AG04450 (cell line): ENCODE measurements at regions not wholly inside any gene's neighbourhood (a gene's known extent, or its start where the extent isn't known, plus 50 kb on each side); places are given as distances from the start of the nearest gene placed in this dataset.

Experiments
- CTCF ChIA-PET: fragments of 300-600, 350-600 bp; formaldehyde crosslinking; extraction: SDS; loops from one replicate; lab custom pipeline; 2022; ENCODE audit warnings: antibody characterized with exemption, inconsistent platforms; lab: Charles Lee
- POLR2A ChIA-PET: fragments of 350-600 bp; formaldehyde crosslinking; extraction: SDS; loops from one replicate; lab custom pipeline; 2021; ENCODE audit warnings: antibody characterized with exemption, inconsistent platforms; lab: Yijun Ruan, JAX
- DNase-seq: peaks from one replicate; pipeline ENCODE4 v3.0.0-alpha.2; 2011; ENCODE audit warnings: low read depth, low spot score
- H3K27ac ChIP-seq: one replicate; pipeline ENCODE4 v1.5.1; 2012; ENCODE audit warnings: low read depth, low read length, control low read depth
- H3K27me3 ChIP-seq: one replicate; pipeline ENCODE4 v1.6.0; 2012; ENCODE audit warnings: low read length; ENCODE audit not compliant: control insufficient read depth, insufficient read depth
- H3K4me3 ChIP-seq: 2 replicates; pipeline ENCODE4 v1.5.1; 2011; ENCODE audit warnings: mild to moderate bottlenecking, low read depth, low read length, control low read depth
- H3K9me3 ChIP-seq: 2 replicates; pipeline ENCODE4 v1.5.1; 2012; ENCODE audit warnings: low read length; ENCODE audit not compliant: control insufficient read depth, insufficient read depth
- CTCF ChIP-seq: IDR thresholded peaks from 2 replicates; pipeline ENCODE4 v1.5.1; 2011; ENCODE audit warnings: low read depth, low read length, control low read depth, inconsistent platforms

- TF ChIP-seq CTCF = no peak
- no peak overlapping the region for H3K27ac ChIP-seq
- no peaks in the 10 kb centered on the region for H3K27me3 ChIP-seq
- CTCF ChIA-PET = interaction anchor here (0.6 kb wide), 1 partner anchor 38 kb away, joined by 3 read pairs; no protein-coding TSS in a partner anchor
- POLR2A ChIA-PET = no interaction called here
- no peak overlapping the region for H3K4me3 ChIP-seq
- DNase-seq = no peak
- no peaks in the 10 kb centered on the region for H3K9me3 ChIP-seq
Measured at GRCh38 chr5:125528881-125529280, 782.4 kb upstream of the ZNF608 start.

GRCh38 chr5:125530833-125531615, 784.6 kb upstream of the ZNF608 start:
- H3K27me3 ChIP-seq = no peaks in the 10 kb centered on the region
- CTCF ChIA-PET = no interaction called here
- no peak for DNase-seq
- H3K27ac ChIP-seq = no peak overlapping the region
- TF ChIP-seq CTCF = no peak
- POLR2A ChIA-PET = no interaction called here
- no peaks in the 10 kb centered on the region for H3K9me3 ChIP-seq
- H3K4me3 ChIP-seq = no peak overlapping the region

GRCh38 chr5:125536095-125536494, 789.7 kb upstream of the ZNF608 start:
- ChIA-PET POLR2A (no interaction called here), CTCF (no interaction called here)

GRCh38 chr5:125536582-125536981, 790.1 kb upstream of the ZNF608 start:
- no peak for DNase-seq
- no peaks in the 10 kb centered on the region for H3K27me3 ChIP-seq
- CTCF ChIA-PET = no interaction called here
- H3K27ac ChIP-seq = no peak overlapping the region
- POLR2A ChIA-PET = interaction anchor here (0.7 kb wide), 1 partner anchor 22 kb away, joined by 3 read pairs; no protein-coding TSS in a partner anchor
- H3K4me3 ChIP-seq = no peak overlapping the region
- TF ChIP-seq CTCF = no peak
- no peaks in the 10 kb centered on the region for H3K9me3 ChIP-seq

More at GRCh38 chr5:125536095-125536494, 789.7 kb upstream of the ZNF608 start:
- no peak overlapping the region for H3K4me3 ChIP-seq
- no peak overlapping the region for H3K27ac ChIP-seq
- no peak for TF ChIP-seq CTCF
- no peaks in the 10 kb centered on the region for H3K9me3 ChIP-seq
- H3K27me3 ChIP-seq = no peaks in the 10 kb centered on the region
- DNase-seq = no peak

- Histone ChIP-seq H3K4me3 (no peak overlapping the region), H3K27me3 (no peaks in the 10 kb centered on the region), H3K27ac (no peak overlapping the region), H3K9me3 (no peaks in the 10 kb centered on the region)
- no peak for DNase-seq
- no peak for TF ChIP-seq CTCF
- ChIA-PET CTCF (no interaction called here), POLR2A (no interaction called here)
Measured at GRCh38 chr5:125537661-125538060, 791.2 kb upstream of the ZNF608 start.
